Left ventricle myocardium inferior (tissue), 1 donor: ENCODE measurements at regions not wholly inside any gene's neighbourhood (a gene's known extent, or its start where the extent isn't known, plus 50 kb on each side); places are given as distances from the start of the nearest gene placed in this dataset.

Experiments used
- DNase-seq: peaks from one replicate; pipeline ENCODE4 v3.0.0-alpha.2; 2020
- H3K27ac ChIP-seq: fragments of 200-600 bp; replicated peaks from 2 replicates; pipeline ENCODE4 v1.8.0; 2021
- H3K27me3 ChIP-seq: fragments of 200-600 bp; 2 replicates; pipeline ENCODE4 v1.8.0; 2021; ENCODE audit warnings: low read depth
- H3K36me3 ChIP-seq: fragments of 200-600 bp; 2 replicates; pipeline ENCODE4 v1.8.0; 2021
- H3K4me1 ChIP-seq: fragments of 200-600 bp; 2 replicates; pipeline ENCODE4 v1.8.0; 2021
- H3K4me3 ChIP-seq: fragments of 200-600 bp; 2 replicates; pipeline ENCODE4 v1.8.0; 2021; ENCODE audit warnings: mild to moderate bottlenecking, moderate library complexity
- H3K9me3 ChIP-seq: fragments of 200-600 bp; replicated peaks from 2 replicates; pipeline ENCODE4 v1.8.0; 2021
- CTCF ChIP-seq: fragments of 200-600 bp; IDR thresholded peaks from 2 replicates; pipeline ENCODE4 v1.8.0; 2021; ENCODE audit warnings: antibody characterized with exemption, mild to moderate bottlenecking, borderline replicate concordance
- intact Hi-C: fragments of 100-400 bp; cut with micrococcal nuclease; formaldehyde crosslinking; loops from one replicate; pipeline ENCODE4 v1.11.0; 2022
- donor health status: DM: no; HTN: yes; CAD: no; lungs with severe emphysema.

GRCh38 chr9:104429031-104429546 is 75.0 kb upstream of the OR13F1 start:
- Histone ChIP-seq H3K27ac (no peak overlapping the region), H3K9me3 (peaks cover 24% of the 10 kb centered on the region), H3K36me3 (no peaks in the 10 kb centered on the region), H3K4me3 (no peak overlapping the region), H3K4me1 (no peaks in the 10 kb centered on the region), H3K27me3 (no peaks in the 10 kb centered on the region)
- TF ChIP-seq CTCF, result no peak
- intact Hi-C loops, result no loop called here
- DNase-seq, result no peak

GRCh38 chr9:104435059-104435458 is 69.0 kb upstream of the OR13F1 start:
- Histone ChIP-seq H3K36me3 (no peaks in the 10 kb centered on the region), H3K9me3 (peaks cover 31% of the 10 kb centered on the region), H3K27me3 (no peaks in the 10 kb centered on the region), H3K27ac (no peak overlapping the region), H3K4me1 (no peaks in the 10 kb centered on the region), H3K4me3 (no peak overlapping the region)
- no peak for DNase-seq
- intact Hi-C loops, result no loop called here
- TF ChIP-seq CTCF, result no peak

GRCh38 chr9:104448036-104448435 is 56.0 kb upstream of the OR13F1 start:
- TF ChIP-seq CTCF, result no peak
- Histone ChIP-seq H3K27ac (no peak overlapping the region), H3K9me3 (peaks cover 2% of the 10 kb centered on the region), H3K36me3 (no peaks in the 10 kb centered on the region), H3K4me3 (no peak overlapping the region), H3K27me3 (no peaks in the 10 kb centered on the region), H3K4me1 (no peaks in the 10 kb centered on the region)
- intact Hi-C loops, result no loop called here
- DNase-seq, result no peak
